ENCODE measurements at regions not wholly inside any gene's neighbourhood (a gene's known extent, or its start where the extent isn't known, plus 50 kb on each side); places are given as distances from the start of the nearest gene placed in this dataset.

DNA sequence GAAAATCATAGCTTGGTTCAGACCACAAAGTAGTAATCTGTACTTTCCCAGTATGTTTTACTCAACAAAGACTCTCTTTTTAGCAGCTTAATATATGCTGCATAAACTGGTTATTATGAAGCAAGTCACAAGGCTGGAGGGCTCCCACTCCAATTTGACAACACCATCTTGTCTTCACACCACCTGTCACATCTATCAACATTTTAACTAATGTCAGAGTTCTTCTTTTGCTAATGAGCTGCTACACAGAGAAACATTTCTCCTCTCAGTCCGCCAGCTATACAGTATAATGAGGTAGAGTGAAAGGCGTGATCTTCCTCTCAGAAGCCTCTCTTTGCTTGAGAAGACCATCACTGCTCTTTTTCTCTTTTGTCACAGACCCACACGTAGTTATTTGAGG is 230.1 kb downstream of the BARHL2 start:
- no peak for FAIRE-seq

DNA sequence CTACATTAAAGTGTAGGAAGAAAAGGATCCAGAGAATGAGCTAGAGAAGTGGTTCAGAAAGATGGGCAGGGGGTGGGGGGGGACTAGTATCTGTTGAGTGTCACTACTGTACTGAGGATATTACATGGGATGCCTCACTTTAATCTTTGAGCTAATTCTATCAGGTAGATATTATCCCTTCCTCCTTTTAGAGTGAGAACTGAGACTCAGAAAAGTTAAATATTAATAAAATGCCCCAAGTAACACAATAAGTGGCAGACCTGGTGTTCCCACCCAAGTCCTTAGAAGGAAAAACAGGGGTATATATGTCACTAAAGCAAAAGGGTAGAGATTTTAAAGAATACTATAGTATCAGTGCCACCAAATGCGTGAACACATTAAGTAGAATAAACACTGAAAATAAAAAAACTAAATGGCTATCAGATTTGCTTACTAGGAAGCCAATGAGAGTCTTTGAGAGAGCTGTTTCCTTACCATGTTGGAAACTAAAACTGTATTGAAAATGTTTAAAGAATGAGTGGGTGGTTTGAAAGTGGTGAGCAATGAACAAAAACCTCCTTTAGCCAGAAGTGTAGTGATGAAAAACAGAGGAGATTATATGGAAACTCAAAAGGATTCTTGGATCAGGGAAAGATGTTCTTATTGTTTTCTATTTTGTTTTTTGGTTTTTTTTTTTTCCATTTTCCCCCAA is 230.8 kb downstream of the BARHL2 start:
- no peak for FAIRE-seq

DNA sequence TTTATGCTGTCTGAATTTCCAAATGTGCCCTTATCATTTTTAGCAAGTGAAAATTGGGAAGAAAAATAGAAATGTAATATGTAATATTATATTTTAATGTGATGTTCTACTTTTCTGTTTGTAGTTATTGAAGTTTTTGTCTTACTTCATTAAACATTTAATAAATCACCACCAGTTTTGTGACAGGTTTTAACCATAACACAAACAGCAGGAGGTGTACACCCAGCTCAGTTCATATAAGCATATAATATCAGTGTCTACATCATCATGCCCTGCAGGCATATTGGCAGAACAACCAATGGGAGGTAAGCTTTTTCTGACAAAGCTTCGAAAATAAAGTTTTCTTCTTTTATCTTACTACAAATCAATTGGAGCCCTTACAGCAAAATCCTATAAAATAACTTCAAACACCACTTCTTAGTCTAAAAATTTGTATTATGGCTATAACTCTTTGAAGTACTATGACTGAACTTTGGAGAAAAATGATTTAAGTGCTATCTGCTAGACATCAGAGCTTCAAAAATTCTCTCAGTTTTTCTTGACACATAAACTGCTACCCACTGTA is 236.7 kb downstream of the BARHL2 start:
- no peak for FAIRE-seq

DNA sequence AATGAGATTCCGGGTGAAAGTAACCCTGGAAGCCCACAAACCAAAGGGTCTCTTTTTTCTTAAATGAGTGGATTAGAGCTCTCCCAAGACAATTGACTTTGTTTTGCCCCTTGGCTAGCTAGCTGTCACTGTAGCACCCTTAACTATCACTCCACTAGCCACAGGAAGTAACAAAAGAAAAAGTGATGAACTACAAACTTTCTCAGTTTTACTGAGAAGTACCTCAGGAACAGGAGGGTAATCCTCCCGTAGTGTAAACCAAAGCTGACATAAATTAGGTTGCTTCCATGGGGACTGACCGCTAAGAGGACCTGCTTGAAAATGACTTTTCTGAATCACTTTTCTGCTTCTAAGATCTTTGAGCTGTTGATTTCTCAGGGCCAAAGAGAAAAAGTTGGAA is 240.1 kb downstream of the BARHL2 start:
- no peak for FAIRE-seq

DNA sequence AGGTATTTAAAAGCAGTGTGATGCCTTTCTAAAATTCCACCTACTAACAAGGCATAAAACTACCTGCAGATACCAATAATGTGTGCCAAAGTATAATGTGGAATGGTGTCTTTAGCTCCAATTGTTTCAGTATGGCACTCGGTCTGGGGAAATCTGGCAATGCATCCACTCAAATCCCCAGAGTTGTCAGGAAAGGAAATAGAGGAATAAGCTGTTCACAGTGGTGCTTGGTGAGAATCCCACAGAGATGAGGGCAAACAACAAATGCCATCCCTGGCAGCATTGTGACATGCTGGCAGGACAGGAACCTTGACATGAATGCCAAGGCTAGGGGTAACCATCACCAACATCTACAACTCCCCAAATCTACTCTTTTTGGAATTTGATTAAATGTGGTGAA is 240.7 kb downstream of the BARHL2 start:
- no peak for FAIRE-seq

DNA sequence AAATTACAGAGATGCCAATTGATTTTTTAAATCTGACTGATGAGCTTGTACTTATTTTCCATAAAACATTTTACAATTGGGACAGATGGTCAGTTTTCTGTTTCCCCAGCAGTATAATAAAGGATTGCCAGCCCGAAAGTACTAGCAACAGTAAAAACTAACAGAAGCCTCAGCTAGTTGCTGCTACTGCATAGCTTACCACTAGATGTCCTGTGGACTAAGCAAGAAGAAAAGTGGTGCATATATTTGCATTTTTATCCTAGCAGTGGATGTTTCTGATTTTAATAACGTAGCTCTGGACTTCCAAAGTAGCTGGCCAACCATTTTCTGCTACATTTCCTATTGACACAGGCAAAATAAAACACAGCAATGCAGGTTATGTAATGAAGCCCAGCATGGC is 241.5 kb downstream of the BARHL2 start:
- FAIRE-seq: peak; percentile 80

DNA sequence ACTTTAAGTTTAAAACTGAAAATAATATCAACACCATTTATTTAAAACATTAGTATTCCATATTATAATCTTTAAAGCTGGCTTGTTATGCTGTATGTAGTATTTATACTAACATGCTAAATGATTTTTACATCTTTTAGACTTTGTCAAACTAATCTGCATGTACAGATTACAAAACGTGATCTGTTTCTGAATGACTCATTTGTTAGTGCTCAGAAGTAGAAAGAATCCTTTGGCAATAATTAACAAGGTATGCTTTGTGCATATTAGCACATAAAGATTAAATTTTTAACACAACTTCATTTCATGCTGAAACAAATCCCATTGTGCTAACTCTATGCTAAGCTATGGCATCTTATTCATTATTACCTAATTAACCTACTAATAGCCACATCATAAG is 242.4 kb downstream of the BARHL2 start:
- FAIRE-seq: no peak

DNA sequence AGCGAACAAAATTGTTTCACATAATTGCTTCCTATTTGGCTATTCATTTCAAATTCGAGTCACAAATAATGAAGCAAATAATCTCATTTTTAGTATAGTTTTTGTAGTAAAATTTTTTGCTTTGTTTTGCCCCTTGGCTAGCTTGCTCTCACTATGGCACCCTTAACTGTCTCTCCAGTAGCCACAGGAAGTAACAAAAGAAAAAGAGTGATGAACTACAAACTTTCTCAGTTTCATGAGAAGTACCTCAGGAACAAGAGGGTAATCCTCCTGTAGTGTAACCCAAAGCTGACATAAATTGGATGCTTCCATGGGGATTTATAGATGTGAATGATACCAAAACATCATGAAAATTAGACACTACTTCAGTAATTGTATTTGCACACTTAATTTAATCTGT is 242.9 kb downstream of the BARHL2 start:
- no peak for FAIRE-seq

DNA sequence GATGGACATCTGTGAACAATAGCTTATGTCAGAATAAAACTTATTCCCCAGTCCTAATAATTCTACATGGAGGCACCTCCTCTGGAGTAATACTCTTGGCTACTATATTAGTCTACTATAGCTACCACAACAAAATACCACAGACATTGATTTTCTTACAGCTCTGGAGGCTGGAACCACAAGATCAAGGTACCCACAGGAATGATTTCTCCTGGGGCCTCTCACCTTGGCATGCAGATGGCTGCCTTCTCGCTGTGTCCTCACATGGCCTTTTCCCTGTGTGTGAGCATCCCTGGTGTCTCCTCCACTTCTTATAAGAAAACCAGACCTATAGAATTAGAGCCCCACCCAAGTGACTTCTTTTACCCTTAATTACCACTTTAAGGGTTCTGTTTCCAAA is 244.3 kb downstream of the BARHL2 start:
- FAIRE-seq: no peak

DNA sequence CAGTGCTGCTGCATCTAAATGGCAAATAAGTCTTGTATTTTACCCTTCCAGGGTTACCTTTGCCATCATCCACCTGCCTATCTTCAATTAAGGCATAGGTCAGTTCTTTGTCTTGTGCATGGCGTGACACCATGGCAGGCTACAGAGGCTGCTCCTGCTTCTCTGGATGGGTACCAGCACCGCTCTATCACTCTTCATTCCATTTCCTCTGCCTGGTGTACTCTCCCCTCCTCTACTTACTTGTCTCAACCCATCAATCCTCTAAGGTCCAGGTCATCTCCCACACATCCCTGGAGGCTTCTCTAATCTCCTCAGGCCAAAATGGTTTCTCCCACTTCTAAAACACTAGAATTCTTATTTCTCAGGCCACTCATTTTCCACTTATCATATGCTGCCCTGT is 257.5 kb downstream of the BARHL2 start:
- FAIRE-seq: no peak

DNA sequence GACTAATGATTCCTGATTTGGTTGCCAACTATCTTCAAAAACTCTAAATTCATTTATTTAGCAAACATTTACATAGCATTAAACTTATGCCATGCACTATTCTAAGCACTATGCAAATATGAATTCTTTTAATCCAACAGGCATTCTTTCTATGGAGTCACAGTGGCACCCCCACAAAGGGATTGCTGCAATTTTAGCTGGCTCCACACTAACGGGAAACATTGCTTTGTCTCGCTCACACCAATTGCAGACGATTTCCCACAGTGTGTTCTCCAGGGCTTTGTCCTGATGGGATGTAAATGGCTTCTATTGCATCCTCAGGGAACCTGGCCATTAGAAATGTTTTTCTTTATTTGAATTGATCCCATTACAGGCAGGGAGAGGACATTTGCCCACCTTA is 259.1 kb downstream of the BARHL2 start:
- FAIRE-seq: no peak

DNA sequence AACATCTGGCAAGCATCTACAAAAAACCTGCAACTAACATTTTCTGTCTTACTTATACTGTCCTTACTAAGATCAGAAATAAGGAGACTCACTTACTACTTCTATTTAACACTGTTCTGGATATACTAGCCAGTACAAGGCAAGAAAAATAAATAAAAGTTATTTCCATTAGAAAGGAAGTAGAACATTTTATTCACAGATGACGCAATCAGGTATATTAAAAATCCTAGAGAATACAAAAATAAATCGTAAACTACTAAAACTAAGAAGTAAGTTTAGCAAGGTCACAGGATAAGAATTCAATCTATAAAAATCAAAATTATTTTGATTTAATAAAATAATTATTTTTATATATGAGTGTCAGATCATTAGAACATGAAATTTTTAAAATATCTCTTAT is 264.6 kb downstream of the BARHL2 start:
- FAIRE-seq: no peak

DNA sequence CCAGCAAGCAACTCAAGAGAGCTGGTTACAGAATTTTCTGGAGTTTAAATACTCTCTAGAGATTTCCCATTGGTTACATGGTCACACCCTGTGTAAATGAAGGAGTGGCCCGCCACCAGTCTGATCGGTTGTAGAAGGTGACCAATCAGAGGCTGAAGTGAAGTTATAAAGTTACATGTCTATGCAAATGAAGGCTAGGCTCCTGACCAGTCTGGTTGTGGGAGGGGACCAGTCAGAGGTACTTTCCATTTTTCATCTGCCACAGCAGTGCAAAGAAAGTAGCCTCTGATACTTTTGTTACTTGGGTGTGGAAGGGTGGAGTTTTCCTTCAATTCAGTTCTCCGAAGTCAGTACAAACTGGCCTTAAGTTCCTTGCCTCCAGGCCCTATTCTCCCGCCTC is 273.7 kb downstream of the BARHL2 start:
- FAIRE-seq: no peak

DNA sequence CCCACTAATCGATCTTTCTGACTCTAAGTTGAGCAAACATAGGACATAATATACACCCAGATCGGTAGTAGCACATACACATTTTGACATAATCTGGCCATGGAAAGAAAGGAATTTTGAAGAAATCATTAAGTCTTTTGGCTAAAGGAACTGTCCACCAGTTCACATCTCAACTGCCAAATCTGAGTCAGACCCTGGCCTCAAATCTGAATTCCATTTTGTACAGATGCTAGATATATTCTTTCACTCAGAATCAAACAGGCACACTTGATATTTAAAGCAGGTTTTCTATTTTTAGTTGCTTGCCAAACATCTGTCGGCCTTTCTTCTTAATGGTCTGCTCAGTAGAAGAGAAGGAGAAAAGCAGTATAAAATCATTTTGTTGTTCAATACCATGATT is 281.8 kb downstream of the BARHL2 start:
- no peak for FAIRE-seq

DNA sequence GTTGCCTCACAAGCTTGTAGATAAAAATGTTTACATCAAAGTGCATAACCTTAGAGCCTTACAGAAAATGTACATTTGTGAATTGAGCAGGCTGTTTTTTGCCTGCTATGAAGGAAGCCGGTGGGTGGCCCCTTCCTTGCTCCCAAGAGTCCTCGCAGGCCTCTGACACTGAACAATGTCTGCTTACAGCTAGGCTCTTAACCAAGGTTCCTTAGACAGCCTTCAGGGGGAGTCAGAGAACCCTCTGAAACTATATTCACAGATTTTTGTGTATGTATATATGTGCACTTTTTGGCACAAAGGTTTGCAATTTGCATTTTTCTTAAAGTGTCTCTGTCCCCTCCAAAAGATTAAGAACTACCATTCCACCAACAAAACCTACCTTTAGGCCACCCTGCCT is 282.6 kb downstream of the BARHL2 start:
- FAIRE-seq: no peak

DNA sequence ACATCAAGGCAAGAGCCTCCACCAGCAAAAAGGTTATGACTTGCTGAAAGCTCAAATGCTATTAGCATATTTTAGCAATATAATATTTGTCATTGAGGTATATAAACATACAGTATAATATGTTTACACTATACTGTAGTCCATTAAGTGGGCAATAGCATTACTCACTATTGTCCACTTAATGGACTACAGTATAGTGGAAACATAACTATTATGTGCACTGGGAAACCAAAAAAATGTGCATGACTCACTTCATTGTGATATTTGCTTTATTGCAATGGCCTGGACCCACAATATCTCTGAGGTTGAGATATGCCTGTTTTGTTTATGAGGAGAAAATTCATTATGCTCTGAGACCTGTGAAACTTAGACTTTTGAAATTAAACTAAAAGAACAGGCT is 300.0 kb downstream of the BARHL2 start:
- no peak for FAIRE-seq

DNA sequence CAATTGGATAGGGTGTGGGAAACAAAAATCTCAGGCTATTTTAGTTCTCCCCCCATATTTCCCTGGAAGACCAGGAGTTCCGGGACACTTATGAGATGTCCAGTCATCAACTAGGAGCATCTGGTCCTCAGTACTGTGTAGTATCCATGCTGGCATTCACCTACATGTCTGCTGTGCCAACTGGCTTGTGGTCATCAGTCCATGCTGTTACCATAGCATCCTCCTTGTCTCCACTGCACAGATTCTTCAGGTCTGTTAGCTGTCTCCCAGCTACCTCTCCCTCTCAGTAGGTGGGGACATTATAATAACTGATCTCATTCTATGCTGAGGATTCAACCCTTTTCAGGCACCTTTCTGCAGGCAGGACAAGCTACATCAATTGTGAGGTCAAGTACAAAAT is 302.9 kb downstream of the BARHL2 start:
- FAIRE-seq: peak; percentile 93

DNA sequence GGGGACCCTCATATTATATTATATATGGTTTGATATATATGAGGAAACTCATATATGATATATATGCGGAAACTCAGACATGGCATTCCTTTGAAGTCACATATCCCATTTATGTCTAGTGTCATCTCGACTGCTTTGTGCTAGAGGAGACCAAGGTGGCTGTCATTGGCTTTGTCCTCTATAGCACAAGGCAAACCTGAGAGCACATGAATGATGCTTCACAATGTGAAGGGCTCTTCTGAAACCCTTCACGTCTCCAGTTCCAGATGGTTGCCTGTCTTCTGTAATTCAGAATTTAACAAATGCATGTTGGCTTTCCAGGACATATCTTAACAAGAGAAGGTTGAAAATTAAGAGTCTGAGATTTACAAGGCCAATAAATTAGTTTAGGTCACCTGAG is 303.6 kb downstream of the BARHL2 start:
- FAIRE-seq: no peak

DNA sequence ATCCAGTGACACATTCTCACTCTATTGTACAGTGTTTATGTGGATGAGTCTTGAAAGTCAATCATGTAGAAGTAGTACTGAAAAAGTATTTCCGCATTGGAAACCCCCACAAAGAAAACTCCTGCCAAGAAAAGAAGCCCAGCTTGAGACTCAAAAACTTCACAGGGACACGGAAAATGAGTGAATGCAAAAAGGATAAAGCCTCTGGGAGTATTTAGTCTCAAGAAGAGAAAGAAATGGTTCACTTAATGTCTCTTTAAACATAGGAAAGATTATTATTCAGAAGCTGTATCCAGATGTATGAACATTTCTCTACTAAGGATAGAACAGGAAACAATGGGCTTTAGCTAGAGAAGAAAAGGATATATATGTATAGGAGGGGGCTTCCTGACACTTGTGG is 304.5 kb downstream of the BARHL2 start:
- no peak for FAIRE-seq

DNA sequence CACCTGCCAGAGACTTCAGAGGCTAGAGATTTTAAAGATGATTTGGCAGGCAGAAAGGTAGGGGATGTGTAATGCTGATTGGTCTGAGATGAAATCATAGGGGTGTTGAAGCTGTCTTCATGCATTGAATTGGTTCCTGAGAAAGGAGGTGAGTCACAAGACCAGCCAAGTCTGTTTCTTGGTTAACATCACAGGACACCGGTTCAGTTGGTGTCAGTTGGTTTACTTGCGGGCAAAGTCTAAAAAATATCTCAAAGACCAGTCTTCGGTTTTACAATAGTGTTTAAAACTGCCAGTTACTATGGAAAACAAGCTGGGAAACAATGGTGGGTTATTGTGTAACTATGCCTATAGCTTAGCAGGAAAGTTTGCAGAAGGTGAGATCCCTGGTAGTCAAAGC is 305.9 kb downstream of the BARHL2 start:
- no peak for FAIRE-seq

DNA sequence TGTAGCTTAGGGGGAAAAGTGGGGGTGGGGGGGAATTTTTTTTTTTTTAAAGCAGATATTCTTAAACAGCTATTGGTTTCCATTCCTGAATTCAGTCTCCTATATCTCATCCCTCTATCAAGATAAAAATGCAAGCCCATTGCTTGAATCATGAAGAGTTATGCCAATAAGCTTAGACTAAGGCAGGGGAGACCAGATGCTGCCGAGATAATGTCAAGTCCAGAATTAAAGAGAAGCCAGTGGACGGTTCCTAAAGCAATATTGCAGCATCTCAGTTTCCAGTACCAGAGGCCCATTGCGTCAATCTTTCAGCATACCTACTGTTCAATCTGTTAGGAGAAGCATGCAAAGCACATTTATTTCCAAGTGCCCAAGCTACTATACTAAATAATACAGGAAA is 309.4 kb downstream of the BARHL2 start:
- FAIRE-seq: no peak

DNA sequence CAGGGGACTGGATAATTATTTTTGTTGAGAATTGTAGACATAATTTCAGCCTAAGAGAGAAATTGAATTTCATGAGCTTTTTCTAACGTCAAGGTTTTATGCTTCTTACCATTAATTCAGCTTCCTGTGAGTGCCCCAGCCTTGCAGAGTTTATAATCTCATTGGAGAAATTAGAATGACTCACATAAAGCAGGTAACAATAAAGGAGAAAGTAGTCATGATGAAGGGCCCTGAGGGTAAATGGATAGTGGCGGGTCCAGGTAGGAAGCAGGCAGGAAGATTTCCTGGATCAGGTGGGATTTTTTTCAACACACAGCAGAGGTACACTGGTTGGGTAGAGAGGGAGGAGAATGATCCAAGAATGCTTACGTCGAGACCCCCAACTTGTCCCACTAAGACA is 311.4 kb downstream of the BARHL2 start:
- no peak for FAIRE-seq

DNA sequence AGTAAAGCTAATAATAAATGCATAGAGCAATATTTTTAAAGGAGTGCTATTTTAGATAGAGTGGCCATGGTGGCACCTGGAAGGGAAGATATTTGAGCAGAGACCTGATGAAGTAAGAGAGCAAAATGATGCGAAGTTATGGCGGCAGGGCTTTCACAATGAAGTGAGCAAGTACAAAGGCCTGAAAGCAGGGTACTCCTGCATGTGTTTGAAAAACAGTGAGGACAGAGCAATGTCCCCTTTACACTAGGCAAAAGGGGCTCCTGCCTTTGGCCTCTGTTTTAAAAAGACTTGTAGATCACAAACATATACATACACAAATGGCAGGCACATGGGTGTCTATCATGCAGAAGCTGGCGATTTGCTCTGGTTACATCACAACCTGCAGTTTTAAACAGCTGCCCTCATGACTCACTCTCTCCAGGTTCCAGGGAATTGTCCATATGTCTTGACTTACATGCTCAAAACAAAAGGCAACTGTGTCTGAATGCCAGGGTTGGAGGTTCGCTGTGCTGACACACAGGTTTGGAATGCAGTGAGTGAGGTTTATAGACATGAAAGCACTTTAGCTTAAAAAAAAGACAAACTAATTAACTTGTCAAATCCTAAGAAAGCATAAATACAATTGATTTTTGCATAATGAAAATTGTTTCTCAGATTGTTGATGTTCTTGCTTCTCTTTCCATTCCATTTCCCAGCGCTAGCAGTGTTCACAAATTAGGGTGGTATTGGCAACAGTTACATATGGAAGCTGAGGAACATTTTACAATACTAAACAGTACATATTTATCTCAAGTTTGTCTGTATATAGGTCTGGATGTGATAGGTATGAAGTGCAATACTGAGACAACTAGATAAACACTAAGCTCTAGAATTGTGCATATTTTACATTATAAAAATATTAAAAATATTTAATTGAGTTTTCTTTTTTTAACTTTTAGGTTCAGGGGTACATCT is 313.9 kb downstream of the BARHL2 start:
- FAIRE-seq: no peak

DNA sequence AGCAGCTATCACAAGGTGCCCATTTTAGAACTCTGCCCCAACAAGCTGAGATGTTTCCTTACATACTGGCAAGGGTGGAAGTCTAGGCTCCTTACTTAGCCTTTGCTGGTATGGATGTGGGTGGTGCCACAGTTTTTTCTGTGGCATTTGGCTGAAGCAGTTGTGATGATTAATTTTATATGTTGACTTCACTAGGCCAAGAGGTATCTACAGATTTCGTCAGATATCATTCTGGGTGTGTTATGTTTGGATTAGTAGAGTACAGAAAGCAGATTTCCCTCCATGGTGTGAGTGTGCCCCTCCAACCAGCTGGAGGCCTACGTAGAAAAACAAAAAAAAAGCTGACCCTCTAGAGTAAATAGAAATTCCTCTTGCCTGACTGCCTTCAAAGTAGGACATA is 317.0 kb downstream of the BARHL2 start:
- FAIRE-seq: no peak

Measured in islet of Langerhans (tissue), 1 donor.